GM12874 (cell line): ENCODE measurements at regions not wholly inside any gene's neighbourhood (a gene's known extent, or its start where the extent isn't known, plus 50 kb on each side); places are given as distances from the start of the nearest gene placed in this dataset.

Source experiments
- TF ChIP-seq, protein P1 (sequence below): IDR thresholded peaks from 2 replicates; pipeline ENCODE4 v1.5.1; 2011; ENCODE audit warnings: low read depth, mild to moderate bottlenecking, control low read depth, low read length, moderate library complexity; ENCODE audit not compliant: insufficient read depth

DNA sequence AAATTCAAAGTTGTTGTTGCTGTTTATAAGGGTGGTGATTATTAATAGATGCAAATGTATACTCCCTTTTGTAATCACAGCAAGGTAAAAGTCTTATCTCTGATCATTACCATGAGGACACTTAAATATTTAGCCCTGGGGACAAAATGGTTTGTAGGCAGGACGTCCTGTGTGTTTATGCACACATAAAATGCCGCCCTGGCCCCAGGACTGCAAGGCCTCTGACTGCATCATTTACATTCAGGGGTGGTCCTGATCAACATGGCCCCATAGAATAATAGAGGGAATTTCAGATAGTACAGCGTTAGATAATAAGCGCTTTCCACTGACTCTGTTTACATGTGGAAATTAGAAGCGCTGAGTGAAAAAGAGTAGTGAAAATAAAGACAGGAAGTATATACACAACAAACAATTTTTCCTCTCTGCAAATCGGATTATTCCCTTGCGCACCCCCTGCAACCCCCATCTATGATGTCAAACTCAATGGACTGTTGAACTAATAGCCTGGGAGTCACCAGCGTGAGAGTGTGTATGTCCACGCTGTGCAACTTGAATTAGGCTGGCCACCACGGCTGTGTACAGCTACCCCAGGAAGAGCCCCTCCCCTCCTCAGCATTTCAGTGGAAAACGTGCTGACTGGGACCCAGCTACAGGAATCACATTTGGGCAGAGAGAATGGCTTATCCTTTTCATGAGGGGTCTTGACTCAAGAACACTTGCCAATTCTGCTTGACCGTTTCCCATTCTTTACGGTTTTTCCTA, 291.5 kb downstream of the SOX11 start:
- TF ChIP-seq, protein P1, sequence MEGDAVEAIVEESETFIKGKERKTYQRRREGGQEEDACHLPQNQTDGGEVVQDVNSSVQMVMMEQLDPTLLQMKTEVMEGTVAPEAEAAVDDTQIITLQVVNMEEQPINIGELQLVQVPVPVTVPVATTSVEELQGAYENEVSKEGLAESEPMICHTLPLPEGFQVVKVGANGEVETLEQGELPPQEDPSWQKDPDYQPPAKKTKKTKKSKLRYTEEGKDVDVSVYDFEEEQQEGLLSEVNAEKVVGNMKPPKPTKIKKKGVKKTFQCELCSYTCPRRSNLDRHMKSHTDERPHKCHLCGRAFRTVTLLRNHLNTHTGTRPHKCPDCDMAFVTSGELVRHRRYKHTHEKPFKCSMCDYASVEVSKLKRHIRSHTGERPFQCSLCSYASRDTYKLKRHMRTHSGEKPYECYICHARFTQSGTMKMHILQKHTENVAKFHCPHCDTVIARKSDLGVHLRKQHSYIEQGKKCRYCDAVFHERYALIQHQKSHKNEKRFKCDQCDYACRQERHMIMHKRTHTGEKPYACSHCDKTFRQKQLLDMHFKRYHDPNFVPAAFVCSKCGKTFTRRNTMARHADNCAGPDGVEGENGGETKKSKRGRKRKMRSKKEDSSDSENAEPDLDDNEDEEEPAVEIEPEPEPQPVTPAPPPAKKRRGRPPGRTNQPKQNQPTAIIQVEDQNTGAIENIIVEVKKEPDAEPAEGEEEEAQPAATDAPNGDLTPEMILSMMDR = no peak

DNA sequence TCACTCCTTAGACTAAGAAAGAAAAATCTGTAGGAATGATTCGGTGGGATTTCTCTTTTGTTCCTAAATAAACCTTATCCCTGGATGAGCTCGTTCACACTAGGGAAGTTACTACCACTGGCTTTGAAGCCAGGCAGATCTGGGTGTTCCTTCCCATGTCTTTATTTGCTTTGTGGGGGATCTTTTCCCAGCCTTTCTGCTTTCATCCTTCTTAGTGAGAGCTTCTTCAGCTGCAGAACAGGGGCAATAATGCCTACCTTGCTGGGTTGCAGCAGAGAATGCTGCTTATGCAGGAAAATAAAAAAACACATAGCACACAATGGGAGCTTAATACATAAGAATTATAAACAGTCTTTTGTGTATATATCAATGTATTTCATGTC, 292.1 kb downstream of the SOX11 start:
- TF ChIP-seq, protein P1 = no peak

DNA sequence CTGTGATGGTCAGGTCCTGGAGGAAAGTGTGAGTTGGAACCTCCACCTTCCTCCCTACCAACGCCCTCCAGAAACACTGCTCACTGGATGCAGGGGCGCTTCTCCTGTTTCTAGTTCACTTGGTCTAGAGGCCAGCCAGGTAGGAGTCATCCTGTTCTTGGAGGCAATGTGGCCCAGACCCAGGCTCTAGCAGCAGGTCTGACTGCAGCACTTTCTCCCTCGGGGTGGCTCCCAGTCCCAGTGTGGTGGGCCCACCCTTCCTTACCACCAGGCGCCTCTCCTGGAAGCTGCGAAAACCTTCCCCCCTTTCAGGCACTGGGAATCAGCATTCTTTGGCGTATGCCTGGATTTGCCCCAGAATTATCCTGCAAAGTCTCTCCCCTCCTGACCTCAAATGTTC, 292.8 kb downstream of the SOX11 start:
- TF ChIP-seq, protein P1 = no peak

DNA sequence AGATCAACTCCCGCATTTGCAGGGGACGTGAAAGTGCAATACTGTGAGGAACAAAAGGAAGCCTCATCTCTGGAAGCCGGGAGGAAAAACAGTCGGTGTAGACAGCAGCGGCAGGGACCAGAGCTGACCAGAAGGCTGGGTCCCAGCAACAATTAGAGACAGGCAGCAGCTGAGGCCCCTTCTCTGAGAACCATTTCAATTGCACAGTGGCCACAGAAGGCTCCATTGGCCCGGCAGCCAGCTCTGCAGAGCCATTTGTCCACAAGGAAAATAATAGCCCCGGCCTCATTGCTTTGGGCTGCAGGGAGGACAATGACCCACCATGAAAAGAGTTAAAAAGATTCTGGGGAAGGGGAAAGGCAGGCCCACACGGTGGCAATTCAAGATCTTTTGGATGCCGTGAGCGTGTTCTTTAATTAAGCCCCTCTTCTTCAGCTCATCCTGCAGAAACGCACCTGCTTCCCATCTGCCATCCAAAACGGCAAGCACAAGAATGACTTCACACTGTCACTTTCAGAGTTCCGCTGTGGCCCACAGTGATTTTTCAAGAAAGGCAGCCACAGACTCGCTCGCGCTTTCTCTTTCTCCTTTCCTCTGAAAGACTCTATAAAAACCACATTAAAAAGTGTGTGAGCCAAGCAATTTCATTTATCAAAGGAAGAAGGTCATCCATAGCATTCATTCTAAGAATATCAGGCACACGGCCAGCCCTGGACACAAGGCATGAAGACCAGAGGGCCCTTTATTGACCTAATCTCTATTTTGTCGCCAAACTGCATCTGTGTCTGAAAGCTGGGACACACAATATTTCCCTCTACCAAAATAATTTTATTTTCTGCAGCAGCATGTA, 293.6 kb downstream of the SOX11 start:
- TF ChIP-seq, protein P1 = no peak

DNA sequence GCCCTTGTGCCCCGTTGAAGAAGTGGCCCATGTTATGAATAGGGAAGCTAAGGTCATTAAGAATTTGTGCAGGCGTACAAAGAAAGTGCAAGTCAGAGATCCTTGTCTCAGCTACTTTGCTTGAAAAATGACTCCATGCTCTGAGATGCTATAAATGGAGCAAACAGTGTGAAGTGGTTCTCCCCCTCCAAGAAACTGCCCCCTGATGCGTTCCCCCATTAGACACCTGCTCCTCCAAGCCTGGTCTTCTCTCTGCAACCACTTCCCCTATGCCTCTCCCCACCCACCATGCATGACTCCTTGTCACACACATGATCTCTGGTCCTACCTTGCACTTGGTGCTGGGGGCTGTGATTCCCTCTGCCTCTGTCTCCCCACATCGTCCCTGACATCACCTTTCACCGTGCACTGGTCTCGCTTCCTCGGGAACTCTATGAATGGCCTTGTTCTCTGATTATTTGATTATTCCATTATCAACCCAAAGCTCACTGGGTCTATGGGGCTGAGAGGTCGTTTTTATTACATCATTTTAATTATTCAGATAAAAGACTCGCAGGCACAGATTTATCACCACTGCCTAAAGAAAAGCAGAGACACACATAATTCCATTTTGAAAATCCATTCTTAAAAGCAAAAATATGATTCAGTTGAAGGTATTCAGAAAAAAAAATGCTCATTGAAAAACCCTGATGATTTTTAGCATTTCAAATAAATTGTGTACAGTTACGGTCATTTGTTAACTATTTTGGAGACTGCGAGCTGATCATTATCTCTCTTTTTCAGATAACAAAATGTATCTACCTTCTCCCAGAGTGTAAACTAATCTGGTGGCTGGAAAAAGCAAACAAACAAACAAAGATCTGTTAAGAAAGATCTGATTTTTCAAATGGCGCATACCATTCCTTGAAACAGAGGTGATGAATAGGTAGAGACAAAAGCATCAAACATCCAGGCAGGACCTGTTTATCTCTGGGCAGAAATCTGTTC, 294.9 kb downstream of the SOX11 start:
- TF ChIP-seq, protein P1 = no peak

DNA sequence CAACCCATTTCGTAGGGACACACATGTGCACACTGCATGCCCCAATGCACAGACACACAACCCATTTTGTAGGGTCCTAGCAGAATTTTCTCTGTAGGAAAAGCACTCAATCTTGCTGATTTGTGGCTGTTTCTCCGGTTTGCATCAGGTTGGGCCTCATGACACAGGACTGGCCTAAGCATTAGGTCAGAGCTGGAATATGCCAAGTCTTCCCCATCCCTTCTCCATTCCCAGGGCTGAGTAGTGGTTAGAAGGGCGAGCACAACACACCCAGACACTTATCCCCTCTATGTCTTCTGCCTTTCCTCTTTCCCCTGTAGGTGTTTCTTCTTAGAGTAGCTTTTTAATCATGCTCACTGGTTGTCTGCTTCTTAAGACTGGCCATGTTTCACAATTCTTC, 295.9 kb downstream of the SOX11 start:
- TF ChIP-seq, protein P1 = no peak

DNA sequence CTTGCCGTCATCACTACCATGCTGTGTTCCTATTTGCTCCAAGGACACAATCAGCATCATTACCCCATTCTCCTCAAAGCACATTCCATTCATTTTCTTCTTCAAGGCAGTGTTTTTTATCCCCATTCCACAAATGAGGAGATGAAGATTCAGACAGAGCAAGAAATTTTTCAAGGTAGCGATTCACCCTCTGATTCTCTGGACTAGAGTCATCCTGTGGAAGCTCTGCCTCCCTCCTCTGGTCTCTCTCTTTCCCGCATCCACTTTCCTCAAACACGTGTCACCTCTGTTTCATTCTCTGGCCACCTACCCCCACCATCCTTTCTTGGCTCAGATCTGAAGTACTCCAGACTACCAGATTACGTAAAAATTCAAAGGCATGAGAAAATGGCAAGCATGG, 297.9 kb downstream of the SOX11 start:
- TF ChIP-seq, protein P1 = no peak
